ENCODE measurements at regions not wholly inside any gene's neighbourhood (a gene's known extent, or its start where the extent isn't known, plus 50 kb on each side); places are given as distances from the start of the nearest gene placed in this dataset.
"Not testable (repeated sequence)": the region's sequence is repeated elsewhere in the genome, so short reads cannot be mapped to it uniquely, and the experiment has no call there.

DNA sequence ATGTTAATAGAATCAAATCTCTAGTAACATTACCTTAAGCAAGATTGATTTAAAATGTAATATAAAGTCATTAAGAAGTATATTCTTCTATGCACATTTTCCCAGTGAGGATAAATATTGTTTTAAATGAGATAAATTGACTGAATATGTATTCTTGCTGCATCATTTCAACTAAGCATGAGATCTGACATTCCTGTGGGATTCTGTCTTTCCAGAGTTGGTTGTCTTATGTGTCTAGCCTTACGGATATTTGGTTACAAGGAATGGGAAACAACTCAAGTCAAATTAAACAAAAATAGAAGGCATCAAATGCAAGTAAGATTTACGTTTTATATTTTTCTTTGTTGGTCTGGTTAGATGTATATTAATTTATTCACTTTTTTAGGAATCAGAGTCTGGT is 287.5 kb downstream of the PTGER3 start:
- DNase-seq = no peak

DNA sequence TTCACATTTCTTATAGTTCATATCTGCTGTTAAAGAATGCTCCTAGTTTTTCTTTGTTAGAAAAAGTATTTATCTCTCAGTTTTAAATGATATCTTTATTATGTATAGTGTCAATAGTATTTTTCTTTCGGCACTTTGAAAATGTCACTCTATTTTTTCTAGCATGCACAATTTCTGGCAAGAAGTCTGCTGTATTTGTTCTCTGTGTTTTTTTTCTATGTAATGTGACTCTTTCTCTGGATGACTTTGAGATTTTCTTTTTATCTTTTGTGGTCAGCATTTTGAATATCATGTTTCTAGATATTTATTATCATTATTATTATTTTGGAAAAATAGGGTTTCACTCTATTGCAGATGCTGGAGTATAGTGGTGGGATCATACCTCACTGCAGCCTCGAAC is 285.2 kb downstream of the PTGER3 start:
- no peak for DNase-seq

DNA sequence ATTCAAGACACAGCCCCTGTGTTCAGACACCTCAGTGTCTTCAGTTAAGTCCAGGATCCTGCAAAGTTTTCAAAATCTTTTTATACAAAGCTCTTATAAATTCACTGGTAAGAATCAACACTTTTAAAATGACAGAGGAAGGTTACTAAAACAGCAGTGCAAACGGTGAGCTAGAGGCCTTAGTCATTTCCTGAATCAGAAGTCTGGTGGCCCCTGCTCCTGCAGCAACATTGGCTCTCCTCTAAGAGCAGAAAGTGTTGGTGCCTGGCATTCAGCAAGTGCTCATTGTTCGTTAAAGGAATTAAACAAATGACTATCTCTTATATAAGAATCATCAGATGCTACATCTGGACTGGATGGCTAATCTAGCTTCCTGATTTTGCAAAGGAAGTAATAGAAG is 282.9 kb downstream of the PTGER3 start:
- peak; percentile 80 for DNase-seq

DNA sequence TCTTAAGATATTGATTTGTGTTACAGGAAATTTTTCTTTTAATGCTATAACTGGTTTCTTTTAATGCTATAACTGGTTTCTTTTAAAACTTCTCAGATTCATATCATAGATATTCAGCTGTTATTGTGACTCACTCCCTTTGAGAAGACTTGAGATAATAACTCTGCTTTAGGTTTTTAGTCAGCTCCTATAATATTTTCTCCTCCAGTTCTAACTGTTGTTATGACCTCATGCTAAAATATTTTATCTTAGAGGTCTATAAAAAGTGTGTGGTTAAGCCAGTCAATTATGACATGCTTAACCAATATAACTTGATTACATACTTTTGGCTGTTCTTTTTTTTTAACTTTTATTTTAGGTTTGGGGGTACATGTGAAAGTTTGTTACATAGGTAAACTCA is 280.2 kb downstream of the PTGER3 start:
- DNase-seq = peak; percentile 25

DNA sequence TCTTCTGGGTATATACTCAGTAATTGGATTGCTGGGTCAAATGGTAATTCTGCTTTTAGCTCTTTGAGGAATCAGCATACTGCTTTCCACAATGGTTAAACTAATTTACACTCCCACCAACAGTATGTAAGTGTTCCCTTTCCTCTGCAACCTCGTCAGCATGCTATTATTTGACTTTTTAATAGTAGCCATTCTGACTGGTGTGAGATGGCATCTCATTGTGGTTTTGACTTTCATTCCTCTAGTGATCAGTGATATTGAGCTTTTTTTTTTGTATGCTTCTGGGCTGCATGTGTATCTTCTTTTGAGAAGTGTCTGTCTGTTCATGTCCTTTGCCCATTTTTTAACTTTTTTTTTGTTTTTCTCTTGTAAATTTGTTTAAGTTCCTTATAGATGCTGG is 279.4 kb downstream of the PTGER3 start:
- DNase-seq = no peak

DNA sequence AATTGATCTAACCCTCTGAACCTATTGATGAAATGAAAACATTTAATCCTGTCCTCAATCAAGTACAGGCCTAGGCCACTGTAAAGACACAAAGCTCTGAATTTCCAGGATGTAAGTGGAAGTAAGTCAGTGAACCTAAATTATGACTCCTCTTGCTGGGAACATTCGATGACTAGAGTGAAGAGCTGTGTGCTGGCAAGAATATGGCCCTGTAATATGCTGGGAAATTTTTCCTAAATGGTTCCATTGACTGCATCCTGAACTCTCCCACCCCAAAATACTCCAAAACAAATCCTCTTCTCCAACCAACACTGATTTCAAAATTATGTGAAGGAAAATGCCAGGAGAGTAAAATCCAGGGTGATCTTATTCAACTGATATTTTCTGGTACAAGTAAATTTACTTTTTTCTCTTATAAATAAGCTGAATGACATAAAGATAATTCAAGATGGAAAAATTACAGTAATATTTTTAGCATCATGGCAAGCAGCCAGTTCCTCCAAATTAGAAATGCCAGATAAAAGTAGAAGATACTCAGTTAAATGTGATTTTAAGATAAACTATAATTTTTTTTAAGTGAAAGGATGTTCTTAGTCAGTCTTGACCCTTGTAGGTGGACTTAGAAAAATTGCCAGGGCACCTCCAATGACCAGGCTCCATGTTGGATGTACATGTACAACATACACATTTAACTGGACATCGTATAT is 269.4 kb downstream of the PTGER3 start:
- DNase-seq = no peak

DNA sequence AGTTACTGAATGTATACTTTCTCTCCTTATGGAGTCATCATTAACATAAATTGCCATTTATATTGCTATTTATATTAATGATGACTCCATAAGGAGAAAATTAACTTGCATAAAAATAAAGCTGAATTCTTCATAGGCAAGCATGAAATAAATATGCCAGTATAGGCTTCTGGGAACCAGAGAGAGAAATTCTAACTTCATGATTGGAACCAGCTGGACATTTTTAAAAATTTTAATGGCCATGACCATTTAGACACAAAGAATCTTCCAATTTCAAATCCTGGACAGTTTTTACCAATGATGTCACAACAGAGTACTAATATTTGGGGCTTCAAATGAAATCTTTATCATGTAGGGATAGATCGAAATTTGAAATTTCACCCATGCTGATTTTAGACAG is 268.7 kb downstream of the PTGER3 start:
- DNase-seq = no peak

DNA sequence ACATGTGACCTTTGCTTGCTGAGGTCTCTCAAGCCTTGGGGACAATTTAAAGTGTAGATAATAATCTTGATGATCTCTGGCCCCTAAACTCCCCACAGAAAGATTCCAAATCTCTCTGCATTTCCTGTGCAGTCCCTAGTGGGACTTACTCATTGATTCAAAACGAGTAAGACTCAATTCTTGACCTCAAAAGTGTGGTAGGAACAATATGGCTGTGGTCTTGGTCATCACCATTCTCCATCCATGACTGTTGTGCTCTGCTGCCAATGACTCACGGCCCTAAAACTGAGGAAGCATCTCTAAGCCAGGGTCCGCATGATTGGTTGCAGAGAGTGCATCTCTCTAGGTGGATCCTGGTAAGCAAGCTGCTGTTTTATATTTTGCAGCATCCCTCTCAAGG is 268.0 kb downstream of the PTGER3 start:
- DNase-seq = peak; percentile 58

DNA sequence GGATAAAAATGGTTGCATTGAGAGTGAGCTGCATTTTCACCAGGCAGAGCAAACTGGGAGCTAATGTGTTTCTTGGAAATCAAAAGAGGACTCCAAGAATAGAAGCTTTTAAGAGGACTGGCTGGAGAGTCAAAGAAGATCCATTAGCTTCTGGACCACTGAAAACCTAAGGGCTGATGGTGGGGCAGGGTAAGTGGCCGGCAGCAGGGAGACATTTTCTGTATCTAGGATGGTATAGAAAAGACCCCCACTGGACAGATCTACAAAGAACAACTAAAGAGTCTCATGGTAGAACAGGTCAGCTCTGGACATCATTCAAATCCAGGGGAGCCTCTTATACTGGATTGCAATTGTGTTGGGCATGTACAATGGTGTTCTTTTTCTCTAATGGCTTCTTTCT is 262.3 kb downstream of the PTGER3 start:
- DNase-seq = no peak

DNA sequence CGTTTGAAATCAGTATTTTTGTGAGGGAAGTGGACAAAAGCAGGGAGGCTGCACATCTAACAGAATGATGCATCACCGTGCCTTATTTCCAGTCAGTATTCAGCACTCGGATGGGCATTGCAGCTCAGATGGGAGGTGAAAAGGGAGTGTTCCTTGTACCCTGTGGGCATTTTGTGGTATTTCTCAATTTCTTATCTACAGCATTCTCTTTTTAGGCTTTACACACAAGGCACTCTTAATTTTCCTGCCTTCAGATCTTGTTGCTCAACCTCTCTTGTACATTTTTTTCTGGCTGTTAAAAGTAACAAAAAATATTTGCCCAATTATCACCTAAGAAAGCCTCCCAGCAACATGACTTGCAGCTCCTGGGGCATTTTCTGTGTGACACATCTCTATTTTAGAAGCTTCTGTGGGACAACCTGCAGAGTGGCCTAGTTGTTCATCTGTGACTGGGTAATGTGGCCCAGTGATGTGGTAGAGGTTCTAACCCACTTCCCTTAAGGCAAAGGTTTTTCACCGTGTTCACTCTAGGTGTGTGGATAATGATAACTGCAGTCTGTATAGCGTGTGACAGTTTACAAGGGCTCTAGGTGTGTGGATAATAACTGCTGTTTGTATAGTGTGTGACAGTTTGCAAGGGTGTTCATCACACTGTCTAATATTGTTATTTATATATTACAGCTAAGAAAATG is 257.2 kb downstream of the PTGER3 start:
- DNase-seq = peak; percentile 56

DNA sequence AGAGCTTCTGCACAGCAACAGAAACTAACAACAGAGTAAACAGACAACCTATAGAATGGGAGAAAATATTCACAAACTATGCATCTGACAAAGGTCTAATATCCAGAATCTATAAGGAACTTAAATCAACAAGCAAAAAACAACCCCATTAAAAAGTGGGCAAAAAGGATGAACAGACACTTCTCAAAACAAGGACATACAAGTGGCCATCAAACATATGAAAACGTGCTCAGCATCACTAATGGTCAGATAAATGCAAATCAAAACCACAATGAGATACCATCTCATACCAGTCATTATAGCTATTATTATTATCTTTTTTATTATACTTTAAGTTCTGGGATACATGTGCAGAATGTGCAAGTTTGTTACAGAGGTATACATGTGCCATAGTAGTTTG is 252.6 kb downstream of the PTGER3 start:
- not testable (repeated sequence) for DNase-seq

DNA sequence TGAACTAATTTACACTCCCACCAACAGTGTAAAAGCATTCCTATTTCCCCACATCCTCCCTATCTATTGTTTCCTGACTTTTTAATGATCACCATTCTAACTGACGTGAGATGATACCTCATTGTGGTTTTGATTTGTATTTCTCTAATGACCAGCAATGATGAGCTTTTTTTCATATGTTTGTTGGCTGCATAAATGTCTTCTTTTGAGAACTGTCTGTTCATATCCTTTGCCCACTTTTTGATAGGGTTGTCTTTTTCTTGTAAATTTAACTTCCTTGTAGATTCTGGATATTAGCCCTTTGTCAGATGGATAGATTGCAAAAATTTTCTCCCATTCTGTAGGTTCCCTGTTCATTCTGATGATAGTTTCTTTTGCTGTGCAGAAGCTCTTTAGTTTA is 251.3 kb downstream of the PTGER3 start:
- DNase-seq = not testable (repeated sequence)

DNA sequence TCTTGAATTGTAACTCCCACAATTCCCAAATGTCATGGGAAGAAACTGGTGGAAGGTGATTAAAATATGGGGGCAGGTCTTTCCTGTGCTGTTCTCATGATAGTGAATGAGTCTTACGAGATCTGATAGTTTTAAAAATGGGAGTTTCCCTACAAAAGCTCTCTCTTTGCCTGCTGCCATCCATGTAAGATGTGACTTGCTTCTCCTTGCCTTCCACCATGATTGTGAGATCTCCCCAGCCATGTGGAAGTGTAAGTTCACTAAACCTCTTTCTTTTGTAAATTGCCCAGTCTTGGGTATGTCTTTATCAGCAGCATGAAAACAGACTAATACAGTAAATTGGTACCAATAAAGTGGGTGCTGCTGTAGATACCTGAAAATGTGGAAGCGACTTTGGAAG is 245.0 kb downstream of the PTGER3 start:
- not testable (repeated sequence) for DNase-seq

DNA sequence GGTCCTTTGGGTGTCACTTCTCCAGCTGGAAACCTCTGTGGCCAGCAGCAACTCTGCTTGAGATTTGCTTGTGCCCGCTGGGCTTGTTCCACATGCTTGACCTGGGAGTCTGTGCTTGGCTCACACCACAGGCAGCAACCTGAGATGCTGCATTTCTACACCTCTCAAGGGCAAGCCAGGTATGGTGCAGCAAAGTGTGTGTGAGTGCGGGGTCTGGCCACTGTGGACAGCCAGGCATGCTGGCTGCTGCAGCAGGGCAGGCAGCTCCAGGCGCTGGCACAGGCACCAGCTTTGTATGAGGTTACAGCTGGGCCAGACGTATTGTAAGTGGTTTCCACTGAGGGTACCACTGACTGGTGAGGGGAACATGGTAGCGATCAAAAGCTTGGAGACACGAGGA is 242.0 kb downstream of the PTGER3 start:
- DNase-seq = no peak

DNA sequence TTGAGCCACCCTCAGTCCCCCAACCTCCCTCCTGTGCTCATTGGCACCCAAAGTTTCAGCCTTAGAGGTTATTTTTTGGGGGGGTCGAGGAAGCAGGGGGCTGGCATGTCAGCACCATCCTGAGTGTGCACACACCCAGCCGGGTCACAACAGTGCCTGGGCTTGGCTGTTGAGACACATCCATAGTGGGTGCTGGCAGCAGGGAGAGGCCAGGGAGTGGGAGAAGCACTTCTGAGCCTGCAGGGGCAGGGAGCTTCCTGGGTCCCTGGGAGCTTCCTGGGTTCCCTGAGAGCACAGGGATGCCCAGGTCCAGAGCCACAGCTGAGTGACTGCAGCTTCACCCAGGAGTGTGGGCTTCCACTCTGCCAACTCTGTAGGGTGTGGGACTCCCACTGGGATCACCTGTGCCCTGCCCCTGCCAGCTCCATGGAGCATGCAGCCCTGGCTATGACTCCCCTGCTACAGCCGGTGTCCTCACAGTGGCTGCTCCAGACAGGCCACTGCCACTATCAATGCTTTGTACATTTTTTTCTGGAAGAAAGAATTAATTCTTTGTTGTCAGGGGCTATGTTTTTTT is 240.4 kb downstream of the PTGER3 start:
- DNase-seq = no peak

DNA sequence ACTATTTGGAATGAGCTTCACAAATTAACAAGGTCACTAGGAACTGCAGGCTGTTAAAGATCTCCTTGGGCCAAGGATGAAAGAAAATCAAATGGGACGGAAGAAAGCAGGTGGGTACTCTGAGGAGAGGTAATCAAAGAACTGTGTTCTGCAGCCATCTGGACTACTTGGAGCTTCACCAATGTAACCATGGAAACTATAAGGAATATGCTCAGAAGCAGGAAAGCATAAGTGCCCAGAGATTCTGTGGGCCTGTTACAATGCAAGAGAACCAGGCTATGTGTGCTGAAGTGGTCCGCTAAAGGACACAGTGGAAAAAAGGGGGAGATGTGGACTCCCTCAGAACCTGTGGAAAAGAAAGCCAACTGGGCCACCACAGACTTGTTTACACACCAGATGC is 238.5 kb downstream of the PTGER3 start:
- no peak for DNase-seq

DNA sequence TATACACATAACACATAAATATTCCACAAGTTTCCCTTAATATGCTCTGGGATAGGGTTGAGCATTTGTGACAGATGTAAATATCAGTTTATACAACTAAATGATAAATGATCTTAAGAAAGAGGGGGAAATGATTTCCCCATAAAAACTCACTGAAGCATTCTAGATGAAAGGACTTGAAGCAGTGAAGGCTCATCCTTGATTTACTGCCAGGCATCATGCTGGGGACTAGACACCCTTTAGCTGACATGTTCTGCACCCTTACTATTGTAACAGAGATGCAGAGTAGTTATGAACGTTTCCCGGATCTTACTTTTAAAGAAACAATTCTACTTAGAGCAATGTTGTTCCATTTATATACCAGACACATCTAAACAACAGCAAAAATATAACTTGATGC is 235.8 kb downstream of the PTGER3 start:
- no peak for DNase-seq

DNA sequence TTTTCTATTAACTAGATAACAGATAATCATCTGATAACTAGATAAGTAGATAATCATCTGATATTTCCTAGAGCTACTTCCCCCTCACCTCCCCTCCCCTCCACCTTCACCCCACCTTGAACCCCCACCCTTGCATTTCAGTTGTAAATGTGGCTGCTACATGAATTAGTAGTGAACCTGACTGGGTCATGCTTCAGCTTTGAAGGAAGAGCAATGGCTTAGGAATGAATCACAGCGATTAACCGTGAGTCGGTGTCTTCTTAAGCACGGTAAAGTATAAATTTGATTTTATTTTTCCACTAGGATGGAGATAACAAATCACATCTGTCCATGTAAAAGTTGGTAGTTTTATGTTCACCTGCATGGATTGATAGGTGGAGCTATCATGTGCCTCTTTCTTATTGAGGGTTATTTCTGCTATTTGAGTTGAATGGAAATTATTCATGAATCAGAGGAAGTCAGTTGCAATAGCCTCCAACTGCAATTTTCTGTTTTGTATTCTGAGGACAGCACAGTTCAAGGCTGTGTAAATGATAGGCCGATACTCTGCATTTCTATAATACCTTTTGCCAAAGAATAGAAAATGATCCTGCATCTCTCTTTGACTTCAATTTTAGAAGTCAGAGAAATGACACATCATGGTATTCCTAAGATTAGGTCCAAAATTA is 235.0 kb downstream of the PTGER3 start:
- DNase-seq = no peak

DNA sequence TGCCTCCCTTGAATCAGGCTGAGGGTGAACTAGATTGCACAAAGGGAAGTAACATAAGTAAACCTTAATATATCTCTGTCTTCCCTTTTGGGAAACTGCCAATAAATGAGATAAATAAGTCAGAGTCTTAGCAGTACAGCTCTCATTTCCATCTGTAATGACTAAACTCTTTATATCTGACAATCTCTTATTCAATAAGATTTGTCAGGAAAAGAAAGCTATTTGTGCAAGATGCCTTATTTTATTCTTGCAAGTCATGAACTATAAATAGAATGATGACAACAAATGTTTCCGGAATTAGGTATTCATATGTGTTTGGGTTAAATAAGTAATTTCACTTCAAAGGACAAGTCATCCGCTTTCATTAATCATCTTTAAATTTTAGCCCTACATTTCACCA is 229.2 kb downstream of the PTGER3 start:
- peak; percentile 62 for DNase-seq

DNA sequence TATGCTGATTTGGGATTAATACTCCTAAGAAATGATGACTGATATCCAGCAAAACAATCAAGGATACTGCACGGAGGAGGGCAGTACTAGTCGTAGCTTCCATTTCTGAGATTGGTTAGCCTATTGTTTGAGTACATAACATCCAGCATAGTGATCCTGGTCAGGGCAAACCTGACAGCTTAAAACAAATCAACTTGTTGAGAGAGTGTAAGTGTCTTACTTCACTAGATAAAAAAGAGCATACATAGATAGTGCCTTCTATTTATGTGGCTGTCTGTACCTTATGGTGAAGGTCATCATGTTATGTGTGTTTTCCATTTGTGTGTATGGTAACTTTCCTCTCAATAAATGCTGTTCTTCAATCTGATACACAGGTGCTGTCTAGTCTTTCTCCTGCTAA is 228.4 kb downstream of the PTGER3 start:
- no peak for DNase-seq

DNA sequence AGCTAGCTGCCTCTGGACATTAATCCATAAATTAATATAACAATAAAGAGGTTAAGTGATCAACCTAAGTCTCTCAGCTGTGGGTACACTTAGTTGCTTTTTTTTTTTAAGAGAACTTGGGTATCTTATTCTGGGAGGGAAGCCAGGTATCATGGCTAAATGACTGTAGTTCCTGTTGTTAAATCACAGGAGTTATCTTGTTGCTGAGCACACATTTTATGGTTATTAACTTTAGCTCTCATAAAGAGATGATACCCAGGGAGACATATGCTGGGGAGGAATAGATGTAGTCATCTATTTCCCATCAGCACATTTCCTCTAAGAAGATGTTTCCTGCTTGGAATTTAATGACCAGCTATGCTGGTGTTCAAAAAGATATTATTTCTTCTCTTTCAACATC is 227.8 kb downstream of the PTGER3 start:
- DNase-seq = no peak

DNA sequence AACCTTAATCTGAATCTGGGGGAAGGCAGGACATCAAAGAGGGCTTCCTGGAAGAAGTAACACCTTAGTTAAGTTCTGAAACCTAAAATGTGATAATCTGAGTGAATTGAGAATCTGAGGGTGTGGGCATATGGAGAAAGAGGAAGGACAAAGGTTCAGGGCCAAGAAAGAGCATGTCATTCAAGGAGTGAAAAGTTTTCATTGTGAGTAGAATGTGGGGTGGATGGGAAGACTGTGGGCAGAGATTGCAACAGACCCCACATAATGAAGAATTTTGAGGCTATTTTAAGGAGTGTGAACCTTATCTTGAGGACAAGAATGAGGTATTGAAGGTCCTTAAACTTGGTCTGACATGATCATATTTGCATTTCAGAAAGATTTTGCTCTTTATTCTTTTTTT is 227.2 kb downstream of the PTGER3 start:
- DNase-seq = peak; percentile 31

DNA sequence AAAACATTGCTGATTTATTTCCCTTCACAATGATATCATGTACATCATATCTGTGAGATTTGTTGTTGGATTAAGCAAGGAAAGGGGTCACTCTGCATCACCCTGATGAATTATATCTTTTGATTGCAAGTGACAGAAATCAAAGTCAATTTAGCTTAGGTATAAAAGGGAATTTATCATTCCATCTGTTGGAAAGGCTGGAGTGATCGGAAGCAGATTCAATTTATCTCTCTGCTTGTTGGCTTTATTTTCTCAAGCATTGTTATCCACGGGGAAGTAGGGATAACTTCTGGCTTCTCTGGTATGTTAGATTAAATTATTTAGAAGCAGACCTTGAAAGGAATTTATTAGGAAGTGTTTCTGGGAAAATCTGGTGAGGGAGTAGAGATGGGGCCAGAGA is 226.6 kb downstream of the PTGER3 start:
- DNase-seq = no peak

DNA sequence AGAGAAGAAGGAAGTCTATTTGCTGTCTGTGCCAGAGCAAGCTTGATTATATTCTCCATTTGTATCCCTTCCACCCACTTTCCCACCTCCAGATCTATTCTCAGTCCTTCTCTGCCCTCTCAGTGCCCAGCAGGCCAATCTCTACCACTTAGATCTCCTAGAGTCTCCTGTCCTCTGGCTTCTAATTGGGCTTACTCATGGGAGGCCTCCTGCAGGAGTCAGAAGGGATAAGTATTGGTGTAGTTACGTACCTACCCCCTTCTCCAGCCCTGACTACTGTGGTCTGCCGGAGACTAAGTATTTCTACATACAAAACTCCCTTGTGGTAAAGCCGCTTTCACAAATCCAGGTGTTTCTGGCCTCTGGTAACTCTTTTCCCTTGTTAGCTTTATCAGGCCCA is 221.2 kb downstream of the PTGER3 start:
- DNase-seq = no peak

Measured in hematopoietic multipotent progenitor cell treated with erythropoietin and hydrocortisone succinate and interleukin-3 and kit ligand, for 4 days (in vitro differentiated cells).